BJ (cell line): ENCODE measurements at regions not wholly inside any gene's neighbourhood (a gene's known extent, or its start where the extent isn't known, plus 50 kb on each side); places are given as distances from the start of the nearest gene placed in this dataset.

ENCODE experiments used
- CTCF ChIA-PET: fragments of 350-600 bp; formaldehyde crosslinking; extraction: SDS; loops from one replicate; lab custom pipeline; 2021; ENCODE audit warnings: antibody characterized with exemption, inconsistent platforms; lab: Yijun Ruan, JAX
- POLR2A ChIA-PET: fragments of 300-600 bp; sonication (Branson Sonifier 250); formaldehyde crosslinking; extraction: SDS; loops from one replicate; lab custom pipeline; 2021; ENCODE audit warnings: antibody characterized with exemption; lab: Charles Lee
- DNase-seq: peaks from one replicate; pipeline ENCODE4 v3.0.0-alpha.2; 2011; ENCODE audit warnings: low read depth
- H3K27me3 ChIP-seq: 2 replicates; pipeline ENCODE4 v1.6.0; 2011; ENCODE audit warnings: low read length; ENCODE audit not compliant: control insufficient read depth, insufficient read depth
- H3K36me3 ChIP-seq: 2 replicates; pipeline ENCODE4 v1.5.1; 2011; ENCODE audit warnings: low read length; ENCODE audit not compliant: control insufficient read depth, insufficient read depth
- H3K4me3 ChIP-seq: 2 replicates; pipeline ENCODE4 v1.5.1; 2011; ENCODE audit warnings: low read depth, mild to moderate bottlenecking, control low read depth, low read length
- TF ChIP-seq, protein P1 (sequence below): IDR thresholded peaks from 2 replicates; pipeline ENCODE4 v1.5.1; 2011; ENCODE audit warnings: low read depth, mild to moderate bottlenecking, control low read depth, inconsistent platforms, low read length, moderate library complexity; ENCODE audit not compliant: insufficient read depth

DNA sequence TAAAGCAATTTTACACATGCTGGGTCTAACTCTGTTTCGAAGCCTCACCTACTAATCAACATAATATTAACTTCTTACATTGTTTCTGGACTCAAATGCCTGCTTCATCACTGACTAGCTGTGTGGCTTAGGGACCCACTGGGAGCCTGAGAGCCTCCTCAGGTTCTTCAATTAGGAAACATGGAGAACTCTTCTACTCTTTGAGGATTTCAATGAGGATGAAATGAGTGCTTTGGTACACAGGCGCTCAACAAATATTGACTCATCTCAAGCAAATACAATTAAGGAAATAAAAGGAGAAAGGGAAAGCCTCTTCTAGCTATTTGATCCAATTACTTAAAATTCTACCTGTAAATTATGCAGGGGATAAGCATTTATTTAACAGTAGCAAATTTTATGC lies 84.4 kb upstream of the JAK1 start:
- Histone ChIP-seq H3K36me3 (no peaks in the 10 kb centered on the region), H3K27me3 (no peaks in the 10 kb centered on the region), H3K4me3 (no peak overlapping the region)
- ChIA-PET CTCF (interaction anchor here (1.1 kb wide), 1 partner anchor 14 kb away, joined by 4 read pairs; no protein-coding TSS in a partner anchor), POLR2A (no interaction called here)
- no peak for DNase-seq
- TF ChIP-seq, protein P1, sequence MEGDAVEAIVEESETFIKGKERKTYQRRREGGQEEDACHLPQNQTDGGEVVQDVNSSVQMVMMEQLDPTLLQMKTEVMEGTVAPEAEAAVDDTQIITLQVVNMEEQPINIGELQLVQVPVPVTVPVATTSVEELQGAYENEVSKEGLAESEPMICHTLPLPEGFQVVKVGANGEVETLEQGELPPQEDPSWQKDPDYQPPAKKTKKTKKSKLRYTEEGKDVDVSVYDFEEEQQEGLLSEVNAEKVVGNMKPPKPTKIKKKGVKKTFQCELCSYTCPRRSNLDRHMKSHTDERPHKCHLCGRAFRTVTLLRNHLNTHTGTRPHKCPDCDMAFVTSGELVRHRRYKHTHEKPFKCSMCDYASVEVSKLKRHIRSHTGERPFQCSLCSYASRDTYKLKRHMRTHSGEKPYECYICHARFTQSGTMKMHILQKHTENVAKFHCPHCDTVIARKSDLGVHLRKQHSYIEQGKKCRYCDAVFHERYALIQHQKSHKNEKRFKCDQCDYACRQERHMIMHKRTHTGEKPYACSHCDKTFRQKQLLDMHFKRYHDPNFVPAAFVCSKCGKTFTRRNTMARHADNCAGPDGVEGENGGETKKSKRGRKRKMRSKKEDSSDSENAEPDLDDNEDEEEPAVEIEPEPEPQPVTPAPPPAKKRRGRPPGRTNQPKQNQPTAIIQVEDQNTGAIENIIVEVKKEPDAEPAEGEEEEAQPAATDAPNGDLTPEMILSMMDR = no peak

DNA sequence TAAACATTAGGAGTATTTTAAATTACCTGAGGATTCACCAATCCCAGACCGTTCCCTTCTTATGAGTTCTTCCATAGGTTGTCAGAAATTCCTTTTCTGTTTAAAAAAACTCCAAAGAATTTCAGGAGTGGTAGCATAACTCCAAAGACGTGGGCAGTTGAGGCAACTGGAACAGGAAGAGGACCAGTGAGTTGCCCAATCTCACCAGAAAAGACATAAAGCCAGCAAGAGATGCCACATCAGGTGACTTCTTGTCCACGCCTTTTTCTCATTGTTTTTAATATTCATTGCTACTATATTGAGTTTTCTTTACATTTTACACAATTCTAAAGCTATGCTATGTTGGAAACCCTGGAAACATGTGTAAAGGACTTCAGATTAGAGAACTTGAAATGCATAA lies 88.1 kb upstream of the JAK1 start:
- Histone ChIP-seq H3K4me3 (no peak overlapping the region), H3K27me3 (no peaks in the 10 kb centered on the region), H3K36me3 (peaks cover 2% of the 10 kb centered on the region)
- TF ChIP-seq, protein P1 = no peak
- POLR2A ChIA-PET = no interaction called here
- no peak for DNase-seq
- CTCF ChIA-PET = interaction anchor here (0.8 kb wide), 1 partner anchor 633 kb away, joined by 3 read pairs; no protein-coding TSS in a partner anchor

DNA sequence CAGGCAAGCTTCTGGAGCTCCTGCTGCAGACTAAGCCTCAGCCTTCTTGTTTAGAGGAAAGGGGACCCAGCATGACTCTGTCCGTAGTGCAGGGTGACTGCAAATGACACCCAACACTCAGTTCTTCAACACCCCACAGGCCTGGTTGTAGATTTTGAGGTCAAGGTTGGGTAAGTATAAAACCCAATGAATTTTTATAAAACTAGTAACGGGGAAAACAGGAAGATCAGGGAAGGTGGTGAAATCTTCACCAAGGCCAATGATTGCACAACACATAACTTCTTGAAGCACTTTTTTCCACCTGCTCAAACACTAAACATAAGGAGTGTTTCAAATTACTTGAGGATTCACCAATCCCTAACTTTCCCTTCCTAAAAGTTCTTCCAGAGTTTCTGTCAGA lies 89.4 kb upstream of the JAK1 start:
- ChIA-PET CTCF (interaction anchor here (1.1 kb wide), 1 partner anchor 632 kb away, joined by 3 read pairs; no protein-coding TSS in a partner anchor), POLR2A (no interaction called here)
- DNase-seq = no peak
- Histone ChIP-seq H3K27me3 (no peaks in the 10 kb centered on the region), H3K36me3 (peaks cover 2% of the 10 kb centered on the region), H3K4me3 (no peak overlapping the region)
- TF ChIP-seq, protein P1 = no peak

DNA sequence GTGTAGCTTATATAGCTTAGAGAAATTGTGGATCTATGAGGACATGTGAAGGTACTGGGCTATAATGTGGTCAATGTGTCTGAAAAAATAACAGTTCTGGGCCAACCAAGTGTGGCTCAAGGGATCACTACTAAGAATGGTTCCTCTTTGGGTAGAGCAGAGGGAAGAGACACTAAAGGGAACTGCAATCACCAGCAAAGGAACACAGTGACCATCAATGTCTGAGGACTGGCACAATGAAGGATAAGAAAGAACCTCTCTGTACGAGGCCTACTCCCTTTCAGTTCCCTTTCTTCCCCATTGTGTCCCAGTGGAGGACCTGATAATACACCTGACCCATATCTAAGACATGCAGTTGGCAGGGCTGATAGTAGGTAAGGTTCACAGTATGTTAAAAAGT lies 89.9 kb upstream of the JAK1 start:
- CTCF ChIA-PET = interaction anchor here (1.1 kb wide), 1 partner anchor 632 kb away, joined by 3 read pairs; no protein-coding TSS in a partner anchor
- POLR2A ChIA-PET = no interaction called here
- Histone ChIP-seq H3K4me3 (no peak overlapping the region), H3K36me3 (peaks cover 2% of the 10 kb centered on the region), H3K27me3 (no peaks in the 10 kb centered on the region)
- TF ChIP-seq, protein P1 = no peak
- DNase-seq = no peak

DNA sequence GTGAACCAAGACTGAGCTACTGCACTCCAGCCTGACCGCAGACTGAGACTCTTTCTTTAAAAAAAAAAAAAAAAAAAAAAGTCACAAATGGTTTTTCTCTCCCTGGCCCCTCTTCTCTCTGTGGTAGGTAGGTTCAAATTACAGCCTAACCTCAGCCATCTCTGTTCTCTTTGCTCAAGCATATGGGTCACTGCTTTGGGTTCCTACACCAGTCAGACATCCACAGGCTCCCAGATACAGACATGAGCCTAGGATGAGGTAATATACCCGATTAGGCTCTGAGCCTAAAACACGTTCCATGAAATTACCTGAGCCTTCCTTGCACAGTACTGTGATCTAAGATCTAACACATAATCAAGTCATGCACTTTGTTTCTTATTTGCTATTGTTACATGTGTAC lies 90.5 kb upstream of the JAK1 start:
- H3K4me3 ChIP-seq = no peak overlapping the region
- POLR2A ChIA-PET = no interaction called here
- no peaks in the 10 kb centered on the region for H3K27me3 ChIP-seq
- DNase-seq = no peak
- peaks cover 2% of the 10 kb centered on the region for H3K36me3 ChIP-seq
- CTCF ChIA-PET = no interaction called here
- TF ChIP-seq, protein P1 = no peak
